IMR-90 (cell line): ENCODE measurements at regions not wholly inside any gene's neighbourhood (a gene's known extent, or its start where the extent isn't known, plus 50 kb on each side); places are given as distances from the start of the nearest gene placed in this dataset.

ENCODE experiments used
- ATAC-seq: fragments of 200-7000 bp; cut with Tn5 transposase; 2 replicates; pipeline ENCODE4 v1.9.1; 2020; ENCODE audit warnings: low read depth, mild to moderate bottlenecking, moderate library complexity
- BruUV-seq: library from RNA; stranded (reverse); fragments of 400-500 nt; replicated peaks from 2 replicates; lab custom pipeline; 2021; lab: Mats Ljungman, UMichigan
- CTCF ChIA-PET: fragments of 300-600 bp; formaldehyde crosslinking; extraction: SDS; loops from one replicate; lab custom pipeline; 2021; ENCODE audit warnings: antibody characterized with exemption; lab: Yijun Ruan, JAX
- POLR2A ChIA-PET: fragments of 300-600 bp; sonication (Branson Sonifier 250); formaldehyde crosslinking; loops from one replicate; lab custom pipeline; 2022; ENCODE audit warnings: antibody characterized with exemption; ENCODE audit not compliant: unreplicated experiment; lab: Charles Lee
- DNase-seq: peaks from one replicate; pipeline ENCODE4 v3.0.0; 2013
- H2AFZ ChIP-seq: replicated peaks from 2 replicates; pipeline ENCODE3; 2013; ENCODE audit warnings: low read length, mild to moderate bottlenecking; ENCODE audit not compliant: poor library complexity
- H2AK5ac ChIP-seq: 2 replicates; pipeline ENCODE4 v1.6.1; 2013; ENCODE audit warnings: low read depth, low read length, inconsistent platforms
- H2AK9ac ChIP-seq: replicated peaks from 2 replicates; pipeline ENCODE3; 2013; ENCODE audit warnings: mild to moderate bottlenecking, low read depth, low read length, moderate library complexity; ENCODE audit not compliant: poor library complexity
- H2BK120ac ChIP-seq: 2 replicates; pipeline ENCODE4 v1.6.1; 2013; ENCODE audit warnings: low read depth, low read length, inconsistent platforms
- H2BK15ac ChIP-seq: 3 replicates; pipeline ENCODE4 v1.6.1; 2013; ENCODE audit warnings: low read depth, low read length, inconsistent platforms
- H2BK20ac ChIP-seq: 2 replicates; pipeline ENCODE4 v1.6.1; 2013; ENCODE audit warnings: low read depth, mild to moderate bottlenecking, inconsistent platforms, low read length, moderate library complexity
- H2BK5ac ChIP-seq: 2 replicates; pipeline ENCODE4 v1.6.1; 2013; ENCODE audit warnings: mild to moderate bottlenecking, low read depth, low read length, inconsistent platforms; ENCODE audit not compliant: poor library complexity, severe bottlenecking
- H3K14ac ChIP-seq: replicated peaks from 2 replicates; pipeline ENCODE4 v1.6.1; 2013; ENCODE audit warnings: low read depth, low read length, inconsistent platforms
- H3K18ac ChIP-seq: 2 replicates; pipeline ENCODE4 v1.6.1; 2013; ENCODE audit warnings: low read depth, low read length, control low read depth
- H3K23ac ChIP-seq: 2 replicates; pipeline ENCODE4 v1.6.1; 2013; ENCODE audit warnings: low read depth, low read length, inconsistent platforms
- H3K27ac ChIP-seq: 2 replicates; pipeline ENCODE4 v1.5.1; 2013; ENCODE audit warnings: mild to moderate bottlenecking, control low read depth, low read length; ENCODE audit not compliant: insufficient read depth
- H3K27me3 ChIP-seq: 2 replicates; pipeline ENCODE4 v1.6.1; 2013; ENCODE audit warnings: low read length; ENCODE audit not compliant: control insufficient read depth, insufficient read depth
- H3K36me3 ChIP-seq: 2 replicates; pipeline ENCODE4 v1.6.1; 2013; ENCODE audit warnings: low read length, mixed read lengths; ENCODE audit not compliant: control insufficient read depth, insufficient read depth
- H3K4ac ChIP-seq: 2 replicates; pipeline ENCODE4 v1.6.1; 2013; ENCODE audit warnings: low read depth, low read length, inconsistent platforms
- H3K4me1 ChIP-seq: 2 replicates; pipeline ENCODE4 v1.6.1; 2013; ENCODE audit warnings: low read length, mixed read lengths; ENCODE audit not compliant: control insufficient read depth, insufficient read depth
- H3K4me2 ChIP-seq: 2 replicates; pipeline ENCODE4 v1.6.1; 2013; ENCODE audit warnings: low read depth, mild to moderate bottlenecking, control low read depth, low read length, moderate library complexity
- H3K4me3 ChIP-seq: 2 replicates; pipeline ENCODE4 v1.5.1; 2013; ENCODE audit warnings: low read depth, mild to moderate bottlenecking, control low read depth, low read length, moderate library complexity; ENCODE audit not compliant: insufficient read depth
- H3K56ac ChIP-seq: 2 replicates; pipeline ENCODE4 v1.6.1; 2013; ENCODE audit warnings: low read length, inconsistent platforms; ENCODE audit not compliant: insufficient read depth; ENCODE audit errors: extremely low read depth
- H3K79me1 ChIP-seq, 2 experiments: 2 replicates each; pipeline ENCODE4 v1.6.1; 2013; ENCODE audit warnings: low read length in 2 of 2, inconsistent platforms in 1 of 2, low read depth in 1 of 2
- H3K9ac ChIP-seq: 2 replicates; pipeline ENCODE4 v1.6.1; 2013; ENCODE audit warnings: low read depth, low read length, control low read depth
- H3K9me1 ChIP-seq: 2 replicates; pipeline ENCODE4 v1.6.1; 2013; ENCODE audit warnings: low read length, inconsistent platforms; ENCODE audit not compliant: insufficient read depth
- H3K9me3 ChIP-seq: 2 replicates; pipeline ENCODE4 v1.6.1; 2013; ENCODE audit warnings: low read length; ENCODE audit not compliant: control insufficient read depth, insufficient read depth
- H4K20me1 ChIP-seq: 2 replicates; pipeline ENCODE4 v1.6.1; 2013; ENCODE audit warnings: low read length, inconsistent platforms; ENCODE audit not compliant: insufficient read depth
- H4K5ac ChIP-seq: 2 replicates; pipeline ENCODE4 v1.6.1; 2013; ENCODE audit warnings: mild to moderate bottlenecking, low read depth, low read length, control low read depth
- H4K8ac ChIP-seq, 2 experiments: 2 replicates each; pipeline ENCODE4 v1.6.1; 2013; ENCODE audit warnings: low read depth in 2 of 2, low read length in 2 of 2, control low read depth in 1 of 2, inconsistent platforms in 1 of 2
- H4K91ac ChIP-seq: 2 replicates; pipeline ENCODE4 v1.6.1; 2013; ENCODE audit warnings: low read depth, low read length, inconsistent platforms; ENCODE audit not compliant: insufficient read depth
- BHLHE40 ChIP-seq: fragments of 150-350 bp; IDR thresholded peaks from 2 replicates; pipeline ENCODE4 v1.6.1; 2016; ENCODE audit warnings: mild to moderate bottlenecking, low read depth, low read length
- CEBPB ChIP-seq: IDR thresholded peaks from 2 replicates; pipeline ENCODE4 v1.6.1; 2012; ENCODE audit warnings: low read depth, low read length, improper control_type of control experiment
- CHD1 ChIP-seq: IDR thresholded peaks from 2 replicates; pipeline ENCODE4 v1.6.1; 2012; ENCODE audit warnings: low read depth, low read length, improper control_type of control experiment
- CTCF ChIP-seq: conservative IDR thresholded peaks from 2 replicates; pipeline ENCODE4 v1.5.1; 2012; ENCODE audit warnings: mild to moderate bottlenecking, low read depth, low read length, improper control_type of control experiment
- ELK1 ChIP-seq: fragments of 150-350 bp; IDR thresholded peaks from 2 replicates; pipeline ENCODE4 v1.6.1; 2016; ENCODE audit warnings: low read depth, mild to moderate bottlenecking, low read length, moderate library complexity, borderline replicate concordance
- FOS ChIP-seq: fragments of 150-350 bp; IDR thresholded peaks from 2 replicates; pipeline ENCODE4 v1.6.1; 2016; ENCODE audit warnings: low read depth, low read length
- MAFK ChIP-seq: IDR thresholded peaks from 2 replicates; pipeline ENCODE4 v1.6.1; 2012; ENCODE audit warnings: low read depth, low read length, improper control_type of control experiment
- MAZ ChIP-seq: IDR thresholded peaks from 2 replicates; pipeline ENCODE4 v1.6.1; 2012; ENCODE audit warnings: low read depth, mild to moderate bottlenecking, low read length, improper control_type of control experiment, moderate library complexity, borderline replicate concordance
- MXI1 ChIP-seq: IDR thresholded peaks from 2 replicates; pipeline ENCODE4 v1.6.1; 2012; ENCODE audit warnings: low read depth, mild to moderate bottlenecking, low read length, moderate library complexity, borderline replicate concordance
- NFE2L2 ChIP-seq: fragments of 150-350 bp; IDR thresholded peaks from 2 replicates; pipeline ENCODE4 v1.6.1; 2016; ENCODE audit warnings: low read depth, mild to moderate bottlenecking, low read length
- POLR2A ChIP-seq: IDR thresholded peaks from 2 replicates; pipeline ENCODE4 v1.6.1; 2012; ENCODE audit warnings: mild to moderate bottlenecking, low read depth, low read length
- RAD21 ChIP-seq: IDR thresholded peaks from 2 replicates; pipeline ENCODE4 v1.6.1; 2012; ENCODE audit warnings: low read length, improper control_type of control experiment
- RCOR1 ChIP-seq: IDR thresholded peaks from 2 replicates; pipeline ENCODE4 v1.6.1; 2012; ENCODE audit warnings: mild to moderate bottlenecking, low read length, improper control_type of control experiment; ENCODE audit not compliant: insufficient replicate concordance
- RFX5 ChIP-seq: IDR thresholded peaks from 2 replicates; pipeline ENCODE4 v1.8.0; 2012; ENCODE audit warnings: low read depth, mild to moderate bottlenecking, low read length, moderate library complexity
- SMC3 ChIP-seq: fragments of 150-350 bp; IDR thresholded peaks from 2 replicates; pipeline ENCODE4 v1.6.1; 2016; ENCODE audit warnings: low read depth, mild to moderate bottlenecking, antibody characterized with exemption, low read length, moderate library complexity
- USF2 ChIP-seq: fragments of 150-350 bp; IDR thresholded peaks from 2 replicates; pipeline ENCODE4 v1.6.1; 2017; ENCODE audit warnings: mild to moderate bottlenecking, antibody characterized with exemption, low read length, low read depth
- dilution Hi-C: fragments of 300-500 bp; cut with HindIII; formaldehyde crosslinking; loops from one replicate; pipeline ENCODE4 v1.14.3; 2018; ENCODE audit warnings: low sequenced_read_pairs; ENCODE audit not compliant: unreplicated experiment
- in situ Hi-C: fragments of 300-500 bp; cut with MboI; formaldehyde crosslinking; loops from 3 replicates; pipeline ENCODE4 v1.14.3; 2019; ENCODE audit warnings: low sequenced_read_pairs, inconsistent platforms, mixed read lengths
- intact Hi-C: fragments of 100-400 bp; cut with micrococcal nuclease; formaldehyde crosslinking; loops from 2 replicates; pipeline ENCODE4 v1.10.0; 2022

- H3K23ac ChIP-seq: no peak overlapping the region
- H3K14ac ChIP-seq: no peak overlapping the region
- H3K4ac ChIP-seq: no peak overlapping the region
- no peaks in the 10 kb centered on the region for H3K27me3 ChIP-seq
- no peak overlapping the region for H3K9ac ChIP-seq
- H2BK120ac ChIP-seq: no peak overlapping the region
- no TSS peak for BruUV-seq
- POLR2A ChIA-PET: no interaction called here
- no peaks in the 10 kb centered on the region for H4K20me1 ChIP-seq
- DNase-seq: no peak
- H3K36me3 ChIP-seq: no peaks in the 10 kb centered on the region
- no peak overlapping the region for H3K56ac ChIP-seq
- H3K27ac ChIP-seq: no peak overlapping the region
- no peak overlapping the region for H4K8ac ChIP-seq
- H2AK5ac ChIP-seq: no peak overlapping the region
- H2BK15ac ChIP-seq: no peak overlapping the region
- H4K5ac ChIP-seq: no peak overlapping the region
- CTCF ChIA-PET: no interaction called here
- H2BK20ac ChIP-seq: no peak overlapping the region
- TF ChIP-seq RAD21 (no peak), RFX5 (no peak), BHLHE40 (no peak), CTCF (no peak), NFE2L2 (no peak), FOS (no peak), MAZ (no peak), CHD1 (no peak), MXI1 (no peak), POLR2A (no peak), RCOR1 (no peak), USF2 (no peak), MAFK (no peak), SMC3 (no peak), CEBPB (no peak), ELK1 (no peak)
- H4K91ac ChIP-seq: no peak overlapping the region
- no peaks in the 10 kb centered on the region for H3K4me1 ChIP-seq
- dilution Hi-C loops: no loop called here
- no peak overlapping the region for H2AFZ ChIP-seq
- ATAC-seq: no peak
- H3K18ac ChIP-seq: no peak overlapping the region
- no peaks in the 10 kb centered on the region for H3K9me3 ChIP-seq
- in situ Hi-C loops: no loop called here
- intact Hi-C loops: no loop called here
- H2AK9ac ChIP-seq: no peak overlapping the region
- H3K9me1 ChIP-seq: no peaks in the 10 kb centered on the region
- H2BK5ac ChIP-seq: no peak overlapping the region
- no peaks in the 10 kb centered on the region for H3K79me1 ChIP-seq
- no peak overlapping the region for H3K4me2 ChIP-seq
- no peak overlapping the region for H3K4me3 ChIP-seq
Observed at GRCh38 chr13:72286421-72286820, 419.4 kb upstream of the DACH1 start.
